IMR-90 (cell line): ENCODE measurements at regions not wholly inside any gene's neighbourhood (a gene's known extent, or its start where the extent isn't known, plus 50 kb on each side); places are given as distances from the start of the nearest gene placed in this dataset.

Experiments used
- ATAC-seq: fragments of 200-7000 bp; cut with Tn5 transposase; 2 replicates; pipeline ENCODE4 v1.9.1; 2020; ENCODE audit warnings: low read depth, mild to moderate bottlenecking, moderate library complexity
- BruUV-seq: library from RNA; stranded (reverse); fragments of 400-500 nt; replicated peaks from 2 replicates; lab custom pipeline; 2021; lab: Mats Ljungman, UMichigan
- CTCF ChIA-PET: fragments of 300-600 bp; formaldehyde crosslinking; extraction: SDS; loops from one replicate; lab custom pipeline; 2021; ENCODE audit warnings: antibody characterized with exemption; lab: Yijun Ruan, JAX
- POLR2A ChIA-PET: fragments of 300-600 bp; sonication (Branson Sonifier 250); formaldehyde crosslinking; loops from one replicate; lab custom pipeline; 2022; ENCODE audit warnings: antibody characterized with exemption; ENCODE audit not compliant: unreplicated experiment; lab: Charles Lee
- DNase-seq: peaks from one replicate; pipeline ENCODE4 v3.0.0; 2013
- H2AFZ ChIP-seq: replicated peaks from 2 replicates; pipeline ENCODE3; 2013; ENCODE audit warnings: low read length, mild to moderate bottlenecking; ENCODE audit not compliant: poor library complexity
- H2AK5ac ChIP-seq: 2 replicates; pipeline ENCODE4 v1.6.1; 2013; ENCODE audit warnings: low read depth, low read length, inconsistent platforms
- H2AK9ac ChIP-seq: replicated peaks from 2 replicates; pipeline ENCODE3; 2013; ENCODE audit warnings: mild to moderate bottlenecking, low read depth, low read length, moderate library complexity; ENCODE audit not compliant: poor library complexity
- H2BK120ac ChIP-seq: 2 replicates; pipeline ENCODE4 v1.6.1; 2013; ENCODE audit warnings: low read depth, low read length, inconsistent platforms
- H2BK15ac ChIP-seq: 3 replicates; pipeline ENCODE4 v1.6.1; 2013; ENCODE audit warnings: low read depth, low read length, inconsistent platforms
- H2BK20ac ChIP-seq: 2 replicates; pipeline ENCODE4 v1.6.1; 2013; ENCODE audit warnings: low read depth, mild to moderate bottlenecking, inconsistent platforms, low read length, moderate library complexity
- H2BK5ac ChIP-seq: 2 replicates; pipeline ENCODE4 v1.6.1; 2013; ENCODE audit warnings: mild to moderate bottlenecking, low read depth, low read length, inconsistent platforms; ENCODE audit not compliant: poor library complexity, severe bottlenecking
- H3K14ac ChIP-seq: replicated peaks from 2 replicates; pipeline ENCODE4 v1.6.1; 2013; ENCODE audit warnings: low read depth, low read length, inconsistent platforms
- H3K18ac ChIP-seq: 2 replicates; pipeline ENCODE4 v1.6.1; 2013; ENCODE audit warnings: low read depth, low read length, control low read depth
- H3K23ac ChIP-seq: 2 replicates; pipeline ENCODE4 v1.6.1; 2013; ENCODE audit warnings: low read depth, low read length, inconsistent platforms
- H3K27ac ChIP-seq: 2 replicates; pipeline ENCODE4 v1.5.1; 2013; ENCODE audit warnings: mild to moderate bottlenecking, control low read depth, low read length; ENCODE audit not compliant: insufficient read depth
- H3K27me3 ChIP-seq: 2 replicates; pipeline ENCODE4 v1.6.1; 2013; ENCODE audit warnings: low read length; ENCODE audit not compliant: control insufficient read depth, insufficient read depth
- H3K36me3 ChIP-seq: 2 replicates; pipeline ENCODE4 v1.6.1; 2013; ENCODE audit warnings: low read length, mixed read lengths; ENCODE audit not compliant: control insufficient read depth, insufficient read depth
- H3K4ac ChIP-seq: 2 replicates; pipeline ENCODE4 v1.6.1; 2013; ENCODE audit warnings: low read depth, low read length, inconsistent platforms
- H3K4me1 ChIP-seq: 2 replicates; pipeline ENCODE4 v1.6.1; 2013; ENCODE audit warnings: low read length, mixed read lengths; ENCODE audit not compliant: control insufficient read depth, insufficient read depth
- H3K4me2 ChIP-seq: 2 replicates; pipeline ENCODE4 v1.6.1; 2013; ENCODE audit warnings: low read depth, mild to moderate bottlenecking, control low read depth, low read length, moderate library complexity
- H3K4me3 ChIP-seq: 2 replicates; pipeline ENCODE4 v1.5.1; 2013; ENCODE audit warnings: low read depth, mild to moderate bottlenecking, control low read depth, low read length, moderate library complexity; ENCODE audit not compliant: insufficient read depth
- H3K56ac ChIP-seq: 2 replicates; pipeline ENCODE4 v1.6.1; 2013; ENCODE audit warnings: low read length, inconsistent platforms; ENCODE audit not compliant: insufficient read depth; ENCODE audit errors: extremely low read depth
- H3K79me1 ChIP-seq, 2 experiments: 2 replicates each; pipeline ENCODE4 v1.6.1; 2013; ENCODE audit warnings: low read length in 2 of 2, inconsistent platforms in 1 of 2, low read depth in 1 of 2
- H3K9ac ChIP-seq: 2 replicates; pipeline ENCODE4 v1.6.1; 2013; ENCODE audit warnings: low read depth, low read length, control low read depth
- H3K9me1 ChIP-seq: 2 replicates; pipeline ENCODE4 v1.6.1; 2013; ENCODE audit warnings: low read length, inconsistent platforms; ENCODE audit not compliant: insufficient read depth
- H3K9me3 ChIP-seq: 2 replicates; pipeline ENCODE4 v1.6.1; 2013; ENCODE audit warnings: low read length; ENCODE audit not compliant: control insufficient read depth, insufficient read depth
- H4K20me1 ChIP-seq: 2 replicates; pipeline ENCODE4 v1.6.1; 2013; ENCODE audit warnings: low read length, inconsistent platforms; ENCODE audit not compliant: insufficient read depth
- H4K5ac ChIP-seq: 2 replicates; pipeline ENCODE4 v1.6.1; 2013; ENCODE audit warnings: mild to moderate bottlenecking, low read depth, low read length, control low read depth
- H4K8ac ChIP-seq, 2 experiments: 2 replicates each; pipeline ENCODE4 v1.6.1; 2013; ENCODE audit warnings: low read depth in 2 of 2, low read length in 2 of 2, control low read depth in 1 of 2, inconsistent platforms in 1 of 2
- H4K91ac ChIP-seq: 2 replicates; pipeline ENCODE4 v1.6.1; 2013; ENCODE audit warnings: low read depth, low read length, inconsistent platforms; ENCODE audit not compliant: insufficient read depth
- BHLHE40 ChIP-seq: fragments of 150-350 bp; IDR thresholded peaks from 2 replicates; pipeline ENCODE4 v1.6.1; 2016; ENCODE audit warnings: mild to moderate bottlenecking, low read depth, low read length
- CEBPB ChIP-seq: IDR thresholded peaks from 2 replicates; pipeline ENCODE4 v1.6.1; 2012; ENCODE audit warnings: low read depth, low read length, improper control_type of control experiment
- CHD1 ChIP-seq: IDR thresholded peaks from 2 replicates; pipeline ENCODE4 v1.6.1; 2012; ENCODE audit warnings: low read depth, low read length, improper control_type of control experiment
- CTCF ChIP-seq: conservative IDR thresholded peaks from 2 replicates; pipeline ENCODE4 v1.5.1; 2012; ENCODE audit warnings: mild to moderate bottlenecking, low read depth, low read length, improper control_type of control experiment
- ELK1 ChIP-seq: fragments of 150-350 bp; IDR thresholded peaks from 2 replicates; pipeline ENCODE4 v1.6.1; 2016; ENCODE audit warnings: low read depth, mild to moderate bottlenecking, low read length, moderate library complexity, borderline replicate concordance
- FOS ChIP-seq: fragments of 150-350 bp; IDR thresholded peaks from 2 replicates; pipeline ENCODE4 v1.6.1; 2016; ENCODE audit warnings: low read depth, low read length
- MAFK ChIP-seq: IDR thresholded peaks from 2 replicates; pipeline ENCODE4 v1.6.1; 2012; ENCODE audit warnings: low read depth, low read length, improper control_type of control experiment
- MAZ ChIP-seq: IDR thresholded peaks from 2 replicates; pipeline ENCODE4 v1.6.1; 2012; ENCODE audit warnings: low read depth, mild to moderate bottlenecking, low read length, improper control_type of control experiment, moderate library complexity, borderline replicate concordance
- MXI1 ChIP-seq: IDR thresholded peaks from 2 replicates; pipeline ENCODE4 v1.6.1; 2012; ENCODE audit warnings: low read depth, mild to moderate bottlenecking, low read length, moderate library complexity, borderline replicate concordance
- NFE2L2 ChIP-seq: fragments of 150-350 bp; IDR thresholded peaks from 2 replicates; pipeline ENCODE4 v1.6.1; 2016; ENCODE audit warnings: low read depth, mild to moderate bottlenecking, low read length
- POLR2A ChIP-seq: IDR thresholded peaks from 2 replicates; pipeline ENCODE4 v1.6.1; 2012; ENCODE audit warnings: mild to moderate bottlenecking, low read depth, low read length
- RAD21 ChIP-seq: IDR thresholded peaks from 2 replicates; pipeline ENCODE4 v1.6.1; 2012; ENCODE audit warnings: low read length, improper control_type of control experiment
- RCOR1 ChIP-seq: IDR thresholded peaks from 2 replicates; pipeline ENCODE4 v1.6.1; 2012; ENCODE audit warnings: mild to moderate bottlenecking, low read length, improper control_type of control experiment; ENCODE audit not compliant: insufficient replicate concordance
- RFX5 ChIP-seq: IDR thresholded peaks from 2 replicates; pipeline ENCODE4 v1.8.0; 2012; ENCODE audit warnings: low read depth, mild to moderate bottlenecking, low read length, moderate library complexity
- SMC3 ChIP-seq: fragments of 150-350 bp; IDR thresholded peaks from 2 replicates; pipeline ENCODE4 v1.6.1; 2016; ENCODE audit warnings: low read depth, mild to moderate bottlenecking, antibody characterized with exemption, low read length, moderate library complexity
- USF2 ChIP-seq: fragments of 150-350 bp; IDR thresholded peaks from 2 replicates; pipeline ENCODE4 v1.6.1; 2017; ENCODE audit warnings: mild to moderate bottlenecking, antibody characterized with exemption, low read length, low read depth
- WGBS, 2 experiments: methylation state at CpG; one replicate each; pipeline versions ENCODE4 v1.1.5 to v1.1.7; 2013; ENCODE audit warnings: missing lambda C conversion rate in 2 of 2; ENCODE audit not compliant: insufficient read length in 1 of 2; ENCODE audit errors: extremely low coverage in 2 of 2; 5-methylcytosine and 5-hydroxymethylcytosine counted together
- dilution Hi-C: fragments of 300-500 bp; cut with HindIII; formaldehyde crosslinking; loops from one replicate; pipeline ENCODE4 v1.14.3; 2018; ENCODE audit warnings: low sequenced_read_pairs; ENCODE audit not compliant: unreplicated experiment
- in situ Hi-C: fragments of 300-500 bp; cut with MboI; formaldehyde crosslinking; loops from 3 replicates; pipeline ENCODE4 v1.14.3; 2019; ENCODE audit warnings: low sequenced_read_pairs, inconsistent platforms, mixed read lengths
- intact Hi-C: fragments of 100-400 bp; cut with micrococcal nuclease; formaldehyde crosslinking; loops from 2 replicates; pipeline ENCODE4 v1.10.0; 2022

- Histone ChIP-seq H2BK5ac (no peak overlapping the region), H4K5ac (no peak overlapping the region), H3K9me1 (no peaks in the 10 kb centered on the region), H3K4me3 (no peak overlapping the region), H2BK20ac (no peak overlapping the region), H3K4me1 (no peaks in the 10 kb centered on the region), H4K20me1 (no peaks in the 10 kb centered on the region), H3K9ac (no peak overlapping the region), H3K56ac (no peak overlapping the region), H3K9me3 (peaks cover 8% of the 10 kb centered on the region), H3K14ac (no peak overlapping the region), H2AFZ (no peak overlapping the region), H3K27me3 (no peaks in the 10 kb centered on the region), H4K91ac (no peak overlapping the region), H2AK5ac (no peak overlapping the region), H2BK15ac (no peak overlapping the region), H2AK9ac (no peak overlapping the region), H2BK120ac (no peak overlapping the region), H3K4me2 (no peak overlapping the region), H4K8ac (no peak overlapping the region), H3K23ac (no peak overlapping the region), H3K27ac (no peak overlapping the region), H3K36me3 (no peaks in the 10 kb centered on the region), H3K18ac (no peak overlapping the region), H3K4ac (no peak overlapping the region), H3K79me1 (no peaks in the 10 kb centered on the region)
- ChIA-PET CTCF (no interaction called here), POLR2A (no interaction called here)
- no peak for TF ChIP-seq RFX5
- no peak for TF ChIP-seq ELK1
- TF ChIP-seq CHD1: no peak
- TF ChIP-seq MAZ: no peak
- TF ChIP-seq BHLHE40: no peak
- no peak for TF ChIP-seq MAFK
- TF ChIP-seq MXI1: no peak
- no peak for TF ChIP-seq CTCF
- TF ChIP-seq FOS: no peak
- TF ChIP-seq SMC3: no peak
- no peak for TF ChIP-seq USF2
- TF ChIP-seq RAD21: no peak
- no peak for TF ChIP-seq CEBPB
- no peak for TF ChIP-seq RCOR1
- no peak for TF ChIP-seq POLR2A
- no peak for TF ChIP-seq NFE2L2
- DNase-seq: no peak
- WGBS, 2 experiments: 0% methylated on average over 1 of the region's 5 CpGs; no CpG with 5 or more reads in 1 of the 2 experiments
- intact Hi-C loops (no loop called here), in situ Hi-C loops (no loop called here), dilution Hi-C loops (no loop called here)
- no TSS peak for BruUV-seq
- ATAC-seq: no peak
Measured at GRCh38 chr1:166350490-166350889, 183.7 kb upstream of the FAM78B start.
